ENCODE measurements at regions not wholly inside any gene's neighbourhood (a gene's known extent, or its start where the extent isn't known, plus 50 kb on each side); places are given as distances from the start of the nearest gene placed in this dataset.

DNA sequence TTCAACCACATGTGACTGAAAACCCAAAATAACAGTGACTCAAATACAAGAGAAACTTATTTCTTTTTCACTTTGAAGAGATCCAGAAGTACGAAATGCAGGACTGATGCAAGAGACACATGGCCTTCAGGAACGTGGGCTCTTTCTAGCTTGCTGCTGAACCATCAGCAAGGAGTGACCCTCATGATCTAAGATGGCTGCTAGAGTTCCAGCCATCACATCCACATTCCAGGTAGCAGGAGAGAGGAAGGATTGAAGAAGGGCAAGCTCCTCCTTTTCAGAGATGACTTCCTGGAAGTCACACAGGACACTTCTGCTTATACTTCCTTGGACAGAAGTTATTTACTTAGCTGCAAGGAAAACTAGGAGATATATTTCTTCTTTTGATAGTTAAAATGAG is 67.6 kb upstream of the BCL11B start:
- DNase-seq (ENCODE audit: low spot score) (no peak), ATAC-seq (no peak)
- no peak for TF ChIP-seq ZNF423 (CRISPR knock-in tag; IDR thresholded peaks at IDR 0.05)
- peak; percentile 50; the same call in 1 of the 2 replicates for TF ChIP-seq GTF2I (CRISPR knock-in tag; conservative IDR thresholded peaks at IDR 0.05)
- Mint-ChIP-seq H3K9me3 (peaks cover 6% of the 10 kb centered on the region), H3K36me3 (peaks cover 3% of the 10 kb centered on the region; the same call in 1 of the 2 replicates), H3K27me3 (ENCODE audit: low read depth) (peaks cover 3% of the 10 kb centered on the region), H3K27ac (no peak overlapping the region), H3K4me1 (peaks cover 3% of the 10 kb centered on the region), H3K4me3 (no peak overlapping the region)
- CTCF ChIA-PET = interaction anchor here (0.8 to 1.2 kb wide), 2 partner anchors 20 to 54 kb away, joined by 3 to 4 read pairs; no protein-coding TSS in a partner anchor
- POLR2A ChIA-PET = no interaction called here

DNA sequence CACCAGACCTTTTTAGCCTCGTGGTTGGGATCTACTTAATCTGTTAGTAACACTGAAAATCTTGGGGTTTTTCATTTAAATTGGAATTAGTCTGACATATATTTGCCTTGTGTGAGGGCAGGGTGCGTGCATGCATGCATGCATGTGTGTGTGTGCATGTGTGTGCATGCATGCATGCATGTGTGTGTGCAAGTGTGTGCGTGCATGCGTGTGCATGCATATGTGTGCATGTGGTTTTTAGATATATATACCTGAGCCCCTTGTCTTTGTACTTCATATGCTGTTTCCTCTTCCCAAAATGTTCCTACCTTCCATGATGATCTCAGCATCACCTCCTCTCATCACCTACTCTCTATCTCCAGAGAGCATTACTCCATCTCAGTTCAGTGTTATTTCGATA is 66.3 kb upstream of the BCL11B start:
- H3K9me3 Mint-ChIP-seq = peaks cover 6% of the 10 kb centered on the region
- H3K36me3 Mint-ChIP-seq = peaks cover 3% of the 10 kb centered on the region; the same call in 1 of the 2 replicates
- H3K27ac Mint-ChIP-seq = no peak overlapping the region
- H3K27me3 Mint-ChIP-seq (ENCODE audit: low read depth) = peaks cover 3% of the 10 kb centered on the region
- no peak overlapping the region for H3K4me3 Mint-ChIP-seq
- peaks cover 3% of the 10 kb centered on the region for H3K4me1 Mint-ChIP-seq
- CTCF ChIA-PET = interaction anchor here (1.9 kb wide), 1 partner anchor 18 kb away, joined by 9 read pairs; no protein-coding TSS in a partner anchor
- TF ChIP-seq, protein P1, sequence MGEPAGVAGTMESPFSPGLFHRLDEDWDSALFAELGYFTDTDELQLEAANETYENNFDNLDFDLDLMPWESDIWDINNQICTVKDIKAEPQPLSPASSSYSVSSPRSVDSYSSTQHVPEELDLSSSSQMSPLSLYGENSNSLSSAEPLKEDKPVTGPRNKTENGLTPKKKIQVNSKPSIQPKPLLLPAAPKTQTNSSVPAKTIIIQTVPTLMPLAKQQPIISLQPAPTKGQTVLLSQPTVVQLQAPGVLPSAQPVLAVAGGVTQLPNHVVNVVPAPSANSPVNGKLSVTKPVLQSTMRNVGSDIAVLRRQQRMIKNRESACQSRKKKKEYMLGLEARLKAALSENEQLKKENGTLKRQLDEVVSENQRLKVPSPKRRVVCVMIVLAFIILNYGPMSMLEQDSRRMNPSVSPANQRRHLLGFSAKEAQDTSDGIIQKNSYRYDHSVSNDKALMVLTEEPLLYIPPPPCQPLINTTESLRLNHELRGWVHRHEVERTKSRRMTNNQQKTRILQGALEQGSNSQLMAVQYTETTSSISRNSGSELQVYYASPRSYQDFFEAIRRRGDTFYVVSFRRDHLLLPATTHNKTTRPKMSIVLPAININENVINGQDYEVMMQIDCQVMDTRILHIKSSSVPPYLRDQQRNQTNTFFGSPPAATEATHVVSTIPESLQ (CRISPR knock-in tag; IDR thresholded peaks at IDR 0.05) = no peak
- no peak for TF ChIP-seq JAZF1 (CRISPR knock-in tag; IDR thresholded peaks at IDR 0.05)
- no peak for TF ChIP-seq ERG (CRISPR knock-in tag; IDR thresholded peaks at IDR 0.05)
- TF ChIP-seq TEAD4 (CRISPR knock-in tag; IDR thresholded peaks at IDR 0.05) = no peak
- TF ChIP-seq, protein P2, sequence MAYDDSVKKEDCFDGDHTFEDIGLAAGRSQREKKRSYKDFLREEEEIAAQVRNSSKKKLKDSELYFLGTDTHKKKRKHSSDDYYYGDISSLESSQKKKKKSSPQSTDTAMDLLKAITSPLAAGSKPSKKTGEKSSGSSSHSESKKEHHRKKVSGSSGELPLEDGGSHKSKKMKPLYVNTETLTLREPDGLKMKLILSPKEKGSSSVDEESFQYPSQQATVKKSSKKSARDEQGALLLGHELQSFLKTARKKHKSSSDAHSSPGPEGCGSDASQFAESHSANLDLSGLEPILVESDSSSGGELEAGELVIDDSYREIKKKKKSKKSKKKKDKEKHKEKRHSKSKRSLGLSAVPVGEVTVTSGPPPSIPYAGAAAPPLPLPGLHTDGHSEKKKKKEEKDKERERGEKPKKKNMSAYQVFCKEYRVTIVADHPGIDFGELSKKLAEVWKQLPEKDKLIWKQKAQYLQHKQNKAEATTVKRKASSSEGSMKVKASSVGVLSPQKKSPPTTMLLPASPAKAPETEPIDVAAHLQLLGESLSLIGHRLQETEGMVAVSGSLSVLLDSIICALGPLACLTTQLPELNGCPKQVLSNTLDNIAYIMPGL (CRISPR knock-in tag; IDR thresholded peaks at IDR 0.05) = no peak
- TF ChIP-seq TP53 (CRISPR knock-in tag; IDR thresholded peaks at IDR 0.05) = no peak
- TF ChIP-seq ESRRA (CRISPR knock-in tag; IDR thresholded peaks at IDR 0.05; ENCODE audit: borderline replicate concordance) = no peak
- TF ChIP-seq OVOL2 (CRISPR knock-in tag; IDR thresholded peaks at IDR 0.05; ENCODE audit: borderline replicate concordance) = no peak
- TF ChIP-seq, protein P3, sequence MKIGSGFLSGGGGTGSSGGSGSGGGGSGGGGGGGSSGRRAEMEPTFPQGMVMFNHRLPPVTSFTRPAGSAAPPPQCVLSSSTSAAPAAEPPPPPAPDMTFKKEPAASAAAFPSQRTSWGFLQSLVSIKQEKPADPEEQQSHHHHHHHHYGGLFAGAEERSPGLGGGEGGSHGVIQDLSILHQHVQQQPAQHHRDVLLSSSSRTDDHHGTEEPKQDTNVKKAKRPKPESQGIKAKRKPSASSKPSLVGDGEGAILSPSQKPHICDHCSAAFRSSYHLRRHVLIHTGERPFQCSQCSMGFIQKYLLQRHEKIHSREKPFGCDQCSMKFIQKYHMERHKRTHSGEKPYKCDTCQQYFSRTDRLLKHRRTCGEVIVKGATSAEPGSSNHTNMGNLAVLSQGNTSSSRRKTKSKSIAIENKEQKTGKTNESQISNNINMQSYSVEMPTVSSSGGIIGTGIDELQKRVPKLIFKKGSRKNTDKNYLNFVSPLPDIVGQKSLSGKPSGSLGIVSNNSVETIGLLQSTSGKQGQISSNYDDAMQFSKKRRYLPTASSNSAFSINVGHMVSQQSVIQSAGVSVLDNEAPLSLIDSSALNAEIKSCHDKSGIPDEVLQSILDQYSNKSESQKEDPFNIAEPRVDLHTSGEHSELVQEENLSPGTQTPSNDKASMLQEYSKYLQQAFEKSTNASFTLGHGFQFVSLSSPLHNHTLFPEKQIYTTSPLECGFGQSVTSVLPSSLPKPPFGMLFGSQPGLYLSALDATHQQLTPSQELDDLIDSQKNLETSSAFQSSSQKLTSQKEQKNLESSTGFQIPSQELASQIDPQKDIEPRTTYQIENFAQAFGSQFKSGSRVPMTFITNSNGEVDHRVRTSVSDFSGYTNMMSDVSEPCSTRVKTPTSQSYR (CRISPR knock-in tag; IDR thresholded peaks at IDR 0.05) = no peak
- no peak for TF ChIP-seq NR3C1 (CRISPR knock-in tag; conservative IDR thresholded peaks at IDR 0.05; ENCODE audit: low read depth)
- POLR2A ChIA-PET = no interaction called here
- no peak for DNase-seq (ENCODE audit: low spot score)
- ATAC-seq = no peak

GRCh38 chr14:99333841-99334635 is 62.0 kb upstream of the BCL11B start:
- TF ChIP-seq, protein P4, sequence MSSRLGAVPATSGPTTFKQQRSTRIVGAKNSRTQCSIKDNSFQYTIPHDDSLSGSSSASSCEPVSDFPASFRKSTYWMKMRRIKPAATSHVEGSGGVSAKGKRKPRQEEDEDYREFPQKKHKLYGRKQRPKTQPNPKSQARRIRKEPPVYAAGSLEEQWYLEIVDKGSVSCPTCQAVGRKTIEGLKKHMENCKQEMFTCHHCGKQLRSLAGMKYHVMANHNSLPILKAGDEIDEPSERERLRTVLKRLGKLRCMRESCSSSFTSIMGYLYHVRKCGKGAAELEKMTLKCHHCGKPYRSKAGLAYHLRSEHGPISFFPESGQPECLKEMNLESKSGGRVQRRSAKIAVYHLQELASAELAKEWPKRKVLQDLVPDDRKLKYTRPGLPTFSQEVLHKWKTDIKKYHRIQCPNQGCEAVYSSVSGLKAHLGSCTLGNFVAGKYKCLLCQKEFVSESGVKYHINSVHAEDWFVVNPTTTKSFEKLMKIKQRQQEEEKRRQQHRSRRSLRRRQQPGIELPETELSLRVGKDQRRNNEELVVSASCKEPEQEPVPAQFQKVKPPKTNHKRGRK (CRISPR knock-in tag; IDR thresholded peaks at IDR 0.05; ENCODE audit: borderline replicate concordance) = no peak
- no peak for TF ChIP-seq PRRX2 (CRISPR knock-in tag; IDR thresholded peaks at IDR 0.05)
- no peak for TF ChIP-seq RORB (CRISPR knock-in tag; IDR thresholded peaks at IDR 0.05)
- no peak for TF ChIP-seq CBFB (CRISPR knock-in tag; IDR thresholded peaks at IDR 0.05; ENCODE audit: low read depth)
- no peak for TF ChIP-seq ZNF317 (CRISPR knock-in tag; IDR thresholded peaks at IDR 0.05; ENCODE audit: borderline replicate concordance, low read depth)
- no peak for TF ChIP-seq ELF4 (CRISPR knock-in tag; IDR thresholded peaks at IDR 0.05; ENCODE audit: low read depth)
- no peak for TF ChIP-seq ZMAT4 (CRISPR knock-in tag; IDR thresholded peaks at IDR 0.05)
- no peak for TF ChIP-seq ZNF232 (CRISPR knock-in tag; IDR thresholded peaks at IDR 0.05)
- no peak for TF ChIP-seq NFE2L1 (CRISPR knock-in tag; IDR thresholded peaks at IDR 0.05)
- DNase-seq (ENCODE audit: low spot score) = no peak

More at GRCh38 chr14:99333841-99334635, 62.0 kb upstream of the BCL11B start:
- no peak for ATAC-seq
- ChIA-PET POLR2A (interaction anchor here (1.0 kb wide), 1 partner anchor 13 kb away, joined by 3 read pairs; no protein-coding TSS in a partner anchor), CTCF (interaction anchor here (1.0 to 3.6 kb wide), 5 partner anchors 14 to 59 kb away, joined by 3 to 26 read pairs (median 9); no protein-coding TSS in a partner anchor)
- H3K36me3 Mint-ChIP-seq = no peaks in the 10 kb centered on the region
- H3K9me3 Mint-ChIP-seq = no peaks in the 10 kb centered on the region
- H3K27ac Mint-ChIP-seq = no peak overlapping the region
- H3K4me1 Mint-ChIP-seq = peaks cover 3% of the 10 kb centered on the region
- no peak overlapping the region for H3K4me3 Mint-ChIP-seq
- H3K27me3 Mint-ChIP-seq (ENCODE audit: low read depth) = no peaks in the 10 kb centered on the region; the same call in 1 of the 2 replicates
